HG03108 (cell line): ENCODE measurements at regions not wholly inside any gene's neighbourhood (a gene's known extent, or its start where the extent isn't known, plus 50 kb on each side); places are given as distances from the start of the nearest gene placed in this dataset.
"Not testable (repeated sequence)": the region's sequence is repeated elsewhere in the genome, so short reads cannot be mapped to it uniquely, and the experiment has no call there.

ENCODE experiments used
- ATAC-seq: cut with Tn5 transposase; IDR thresholded peaks from one replicate; pipeline ENCODE4 v1.9.1; 2021; ENCODE audit warnings: moderate library complexity; ENCODE audit not compliant: unreplicated experiment

DNA sequence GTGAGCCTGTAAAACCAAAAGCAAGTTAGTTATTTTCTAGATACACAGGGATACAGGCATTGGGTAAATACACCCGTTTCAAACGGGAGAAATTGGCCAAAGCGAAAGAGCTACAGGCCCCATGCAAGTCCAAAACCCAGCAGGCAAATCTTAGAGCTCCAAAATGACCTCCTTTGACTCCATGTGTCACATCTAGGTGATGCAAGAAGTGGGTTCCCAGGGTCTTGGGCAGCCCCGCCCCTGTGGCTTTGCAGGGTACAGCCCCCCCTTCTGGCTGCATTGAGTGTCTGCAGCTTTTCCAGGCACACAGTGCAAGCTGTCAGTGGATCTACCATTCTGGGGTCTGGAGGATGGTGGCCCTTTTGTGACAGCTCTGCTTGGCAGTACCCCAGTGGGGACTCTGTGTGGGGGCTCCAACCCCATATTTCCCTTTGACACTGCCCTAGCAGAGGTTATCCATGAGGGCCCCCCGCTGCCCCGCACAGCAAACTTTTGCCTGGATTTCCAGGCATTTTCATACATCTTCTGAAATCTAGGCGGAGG, 1367.6 kb downstream of the CDH12 start:
- ATAC-seq = not testable (repeated sequence)

DNA sequence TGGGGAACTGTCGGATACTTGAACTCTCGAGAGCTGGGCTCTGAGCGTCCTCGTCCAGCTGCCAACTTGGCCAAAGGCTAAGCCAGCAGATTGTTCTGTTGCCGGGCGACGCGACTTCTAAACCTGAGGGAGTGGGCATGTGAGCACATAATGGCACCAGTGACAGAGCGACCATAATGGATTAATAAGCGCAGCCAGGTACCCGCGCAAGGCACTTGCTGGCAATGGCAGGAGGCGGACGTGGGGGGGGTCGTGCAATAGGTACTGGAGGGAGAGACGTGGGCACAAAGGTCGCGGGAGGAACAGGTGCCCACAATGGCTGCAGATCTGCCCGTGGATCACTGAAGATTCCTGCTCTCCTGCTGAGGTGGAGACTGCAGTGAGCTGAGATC, 1368.7 kb downstream of the CDH12 start:
- ATAC-seq = not testable (repeated sequence)

DNA sequence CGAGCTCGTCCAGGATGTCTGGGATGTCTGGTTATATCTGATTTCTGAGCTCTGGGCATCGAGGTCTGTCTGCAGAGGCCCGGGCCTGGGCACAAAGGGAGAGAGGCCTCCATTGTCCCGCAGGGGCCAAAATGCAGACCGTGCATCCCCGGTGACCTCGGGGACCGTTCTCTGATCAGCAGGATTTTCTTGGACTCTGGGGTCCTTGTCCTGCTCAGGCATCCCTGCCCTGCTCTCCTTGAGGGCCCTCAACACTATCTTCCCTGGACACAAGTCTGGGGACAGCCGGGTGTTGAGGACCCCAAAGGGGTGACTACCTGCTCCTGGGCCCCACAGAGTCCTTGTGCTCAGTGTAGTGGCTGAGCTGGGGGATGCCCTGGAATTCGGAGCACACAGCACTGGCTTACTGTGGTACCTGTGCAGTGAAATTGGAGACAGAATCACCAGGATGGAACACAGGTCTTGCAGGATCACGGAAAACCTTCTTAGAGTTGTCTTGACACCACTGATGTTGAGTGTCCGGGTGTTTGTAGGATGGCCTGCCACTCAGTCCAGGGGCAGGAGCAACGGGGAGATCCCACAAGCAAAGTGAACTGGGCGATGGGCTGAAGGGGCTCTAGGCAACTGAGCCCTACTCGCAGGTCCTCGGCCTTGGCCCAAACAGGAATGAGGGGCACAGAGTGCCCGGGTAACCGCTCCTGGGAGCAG, 1369.2 kb downstream of the CDH12 start:
- not testable (repeated sequence) for ATAC-seq

DNA sequence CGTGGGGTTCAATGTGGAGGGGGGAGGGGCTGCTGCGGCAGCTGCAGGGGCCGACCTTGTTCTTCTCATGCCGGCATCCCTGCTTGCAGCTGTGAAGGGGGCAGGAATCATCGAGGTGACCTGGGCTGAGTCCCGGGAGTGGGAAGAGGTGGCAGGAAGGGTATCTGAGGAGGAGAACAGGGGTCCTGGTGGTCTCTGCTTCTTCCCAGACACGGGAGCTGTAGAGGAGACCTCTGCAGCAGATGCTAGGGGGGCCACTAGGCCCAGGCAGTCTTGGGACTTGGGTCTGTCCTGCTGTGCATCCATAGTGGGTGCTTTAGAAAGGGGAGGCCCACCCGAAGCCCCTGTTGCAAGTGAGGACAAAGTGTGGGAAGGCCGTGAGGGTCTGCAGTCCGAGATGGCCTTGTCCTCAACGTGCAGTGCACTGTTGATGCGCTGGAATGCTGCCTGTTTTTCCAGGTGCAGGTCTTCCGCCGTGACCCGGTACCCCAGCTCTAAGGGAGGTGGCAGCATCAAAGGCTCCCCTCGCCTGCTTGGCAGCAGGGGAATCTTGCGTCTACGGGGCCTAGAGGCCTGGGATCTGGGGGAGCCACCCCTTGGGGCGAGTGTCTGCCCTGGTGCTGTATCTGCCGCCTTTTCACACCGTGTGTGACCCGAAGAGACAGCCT, 1370.0 kb downstream of the CDH12 start:
- not testable (repeated sequence) for ATAC-seq

DNA sequence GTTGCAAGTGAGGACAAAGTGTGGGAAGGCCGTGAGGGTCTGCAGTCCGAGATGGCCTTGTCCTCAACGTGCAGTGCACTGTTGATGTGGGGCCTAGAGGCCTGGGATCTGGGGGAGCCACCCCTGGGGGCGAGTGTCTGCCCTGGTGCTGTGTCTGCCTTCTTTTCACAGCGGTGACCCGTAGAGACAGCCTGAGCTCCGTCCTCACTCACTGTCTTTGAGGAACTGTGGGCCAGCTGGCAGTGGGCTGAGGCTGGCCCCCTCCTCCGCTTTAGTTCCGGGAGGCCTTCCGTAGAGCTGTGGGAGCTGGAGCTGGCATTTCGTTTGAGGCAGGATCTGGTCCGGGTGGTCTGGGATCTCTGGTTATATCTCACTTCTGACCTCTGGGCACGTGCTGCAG, 1370.6 kb downstream of the CDH12 start:
- ATAC-seq = not testable (repeated sequence)

DNA sequence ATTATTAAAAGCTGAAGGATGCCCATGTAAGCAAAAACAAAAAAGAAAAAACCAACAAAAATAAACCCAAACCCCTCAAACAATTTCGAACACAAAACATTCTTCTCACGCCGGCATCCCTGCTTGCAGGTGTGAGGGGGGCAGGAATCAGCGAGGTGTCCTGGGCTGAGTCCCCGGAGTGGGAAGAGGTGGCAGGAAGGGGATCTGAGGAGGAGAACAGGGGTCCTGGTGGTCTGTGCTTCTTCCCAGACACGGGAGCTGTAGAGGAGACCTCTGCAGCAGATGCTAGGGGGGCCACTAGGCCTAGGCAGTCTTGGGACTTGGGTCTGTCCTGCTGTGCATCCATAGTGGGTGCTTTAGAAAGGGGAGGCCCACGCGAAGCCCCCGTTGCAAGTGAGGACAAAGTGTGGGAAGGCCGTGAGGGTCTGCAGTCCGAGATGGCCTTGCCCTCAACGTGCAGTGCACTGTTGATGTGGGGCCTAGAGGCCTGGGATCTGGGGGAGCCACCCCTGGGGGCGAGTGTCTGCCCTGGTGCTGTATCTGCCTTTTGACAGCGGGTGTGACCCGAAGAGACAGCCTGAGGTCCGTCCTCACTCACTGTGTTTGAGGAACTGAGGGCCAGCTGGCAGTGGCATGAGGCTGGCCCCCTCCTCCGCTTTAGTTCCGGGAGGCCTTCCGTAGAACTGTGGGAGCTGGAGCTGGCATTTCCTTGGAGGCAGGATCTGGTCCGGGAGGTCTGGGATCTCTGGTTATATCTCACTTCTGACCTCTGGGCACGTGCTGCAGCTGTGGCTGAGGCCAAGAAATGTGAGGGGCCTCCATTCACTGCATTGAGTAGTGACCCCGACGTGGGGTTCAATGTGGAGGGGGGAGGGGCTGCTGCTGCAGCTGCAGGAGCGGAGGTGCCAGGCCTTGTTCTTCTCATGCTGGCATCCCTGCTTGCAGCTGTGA, 1371.5 kb downstream of the CDH12 start:
- ATAC-seq = not testable (repeated sequence)

DNA sequence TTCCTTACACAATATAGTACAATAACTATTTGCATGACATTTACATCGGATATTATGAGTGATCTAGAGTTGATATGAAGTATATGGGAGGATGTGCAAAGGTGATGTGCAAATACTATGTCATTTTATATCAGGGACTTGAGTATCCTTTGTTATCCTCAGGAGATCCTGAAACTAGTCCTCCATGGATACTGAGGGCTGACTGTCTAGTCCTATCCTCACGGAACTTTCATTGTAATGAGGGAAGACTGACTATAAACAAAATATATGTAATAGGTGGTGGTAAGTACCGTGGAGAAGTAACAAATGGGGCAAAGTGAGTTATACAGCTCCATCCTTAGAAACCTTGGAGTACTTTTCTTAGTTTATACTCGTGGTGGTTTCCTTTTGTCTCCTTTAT, 1373.1 kb downstream of the CDH12 start:
- not testable (repeated sequence) for ATAC-seq

DNA sequence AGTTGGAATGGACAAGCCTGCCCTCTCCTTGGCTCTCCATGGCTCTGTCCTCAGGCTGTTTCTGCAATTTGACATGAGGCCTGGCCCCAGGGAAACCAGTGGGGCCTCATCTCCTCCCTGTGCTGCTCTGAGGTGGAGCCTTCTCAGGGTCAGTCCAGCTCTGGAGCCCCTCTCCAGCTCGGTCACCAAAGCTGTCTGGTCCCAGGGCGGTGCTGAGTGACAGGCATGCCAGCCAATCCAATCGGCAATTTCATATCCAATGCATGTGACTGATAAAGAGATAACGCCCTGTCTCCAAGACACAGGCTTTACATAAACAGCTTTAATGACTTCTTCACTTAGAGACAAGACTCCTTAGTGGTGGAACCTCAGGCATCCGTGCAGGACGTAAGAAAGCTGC, 1379.2 kb downstream of the CDH12 start:
- ATAC-seq = not testable (repeated sequence)

DNA sequence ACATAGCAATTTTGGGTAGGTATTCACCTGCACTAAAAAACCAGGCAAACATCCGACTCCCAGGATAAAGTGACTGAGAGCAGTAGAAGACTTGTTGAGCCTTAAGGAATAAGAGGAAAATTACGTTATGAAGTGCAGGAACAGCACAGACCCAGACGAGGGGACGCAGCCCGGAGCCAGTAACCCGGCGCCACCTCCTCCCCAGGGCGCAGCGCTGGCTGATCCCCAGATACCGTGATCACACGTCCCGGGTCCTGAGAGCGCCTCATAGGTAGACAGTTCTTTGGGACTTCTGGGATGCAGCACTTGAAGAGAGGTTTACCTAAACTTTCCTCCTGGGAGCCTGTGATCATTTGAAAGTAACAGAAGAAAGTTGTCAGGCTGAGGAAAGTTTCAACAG, 1379.7 kb downstream of the CDH12 start:
- not testable (repeated sequence) for ATAC-seq

DNA sequence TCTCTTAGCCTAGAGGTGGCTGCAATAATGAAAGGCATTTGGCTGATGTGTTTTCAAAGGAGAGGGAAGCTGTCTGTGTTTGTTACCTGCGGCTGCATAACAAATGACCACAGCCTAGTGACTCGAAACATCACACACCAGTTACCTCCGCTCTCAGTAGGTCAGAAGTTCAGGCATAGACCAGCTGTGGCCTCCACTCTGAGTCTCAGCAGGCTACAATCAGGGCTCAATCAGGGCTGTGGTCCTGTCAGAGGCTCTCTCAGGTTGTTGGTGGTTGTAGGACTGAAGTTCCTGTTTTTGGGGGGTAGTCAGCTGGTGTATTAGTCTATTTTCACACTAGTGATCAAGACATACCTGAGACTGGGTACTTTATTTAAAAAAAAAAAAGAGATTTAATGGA, 1381.5 kb downstream of the CDH12 start:
- not testable (repeated sequence) for ATAC-seq

DNA sequence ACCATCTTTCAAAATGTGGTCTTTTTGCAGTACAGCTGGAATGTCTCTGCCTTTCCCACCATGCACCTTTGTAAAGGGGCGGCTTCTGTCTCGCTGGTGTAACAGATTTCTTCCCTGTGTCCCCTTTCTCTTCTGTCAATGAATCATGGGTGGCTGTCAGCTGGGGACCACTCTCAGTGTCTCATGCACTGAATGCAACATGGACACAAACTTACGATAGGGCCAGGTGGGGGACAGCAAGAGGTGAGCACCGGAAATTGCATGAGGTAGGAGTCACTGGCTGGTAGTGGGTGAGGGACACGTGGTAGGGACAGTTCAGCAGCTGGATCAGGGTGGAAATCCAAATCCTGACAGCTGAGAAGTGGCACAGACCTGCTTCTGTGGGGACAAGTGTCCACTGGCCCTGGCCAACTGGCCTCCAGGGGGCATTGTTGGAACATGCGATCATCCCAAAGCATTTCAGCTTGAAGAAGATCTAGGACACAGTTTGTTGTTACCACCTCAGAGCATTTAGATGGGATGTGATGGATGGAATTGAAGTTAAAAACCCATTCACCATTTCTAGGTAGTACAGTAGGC, 1383.5 kb downstream of the CDH12 start:
- ATAC-seq = not testable (repeated sequence)

DNA sequence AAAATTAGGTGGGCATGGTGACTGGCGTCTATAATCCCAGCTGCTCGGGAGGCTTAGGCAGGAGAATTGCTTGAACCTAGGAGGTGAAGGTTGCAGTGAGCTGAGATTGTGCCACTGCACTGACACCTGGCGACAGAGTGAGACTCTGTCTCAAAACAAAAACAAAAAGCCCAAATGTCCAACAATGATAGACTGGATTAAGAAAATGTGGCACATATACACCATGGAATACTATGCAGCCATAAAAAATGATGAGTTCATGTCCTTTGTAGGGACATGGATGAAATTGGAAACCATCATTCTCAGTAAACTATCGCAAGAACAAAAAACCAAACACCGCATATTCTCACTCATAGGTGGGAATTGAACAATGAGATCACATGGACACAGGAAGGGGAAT, 1385.6 kb downstream of the CDH12 start:
- not testable (repeated sequence) for ATAC-seq

DNA sequence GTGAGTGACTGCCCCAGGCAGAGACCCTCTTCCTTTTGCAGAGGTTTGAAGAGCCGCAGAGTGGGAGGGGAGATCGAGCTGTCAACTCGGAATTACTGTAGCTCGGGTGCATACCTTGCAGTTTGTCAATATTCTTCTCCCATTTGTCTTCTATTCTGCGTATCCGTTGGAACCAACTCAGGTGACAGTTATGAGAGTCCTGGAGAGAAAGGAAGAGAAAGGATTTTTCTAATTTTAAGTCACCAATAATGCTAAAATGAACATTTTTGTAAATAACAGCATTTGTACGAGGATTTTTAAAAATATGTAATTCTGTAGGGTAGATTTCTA, 1393.4 kb downstream of the CDH12 start:
- ATAC-seq = not testable (repeated sequence)

DNA sequence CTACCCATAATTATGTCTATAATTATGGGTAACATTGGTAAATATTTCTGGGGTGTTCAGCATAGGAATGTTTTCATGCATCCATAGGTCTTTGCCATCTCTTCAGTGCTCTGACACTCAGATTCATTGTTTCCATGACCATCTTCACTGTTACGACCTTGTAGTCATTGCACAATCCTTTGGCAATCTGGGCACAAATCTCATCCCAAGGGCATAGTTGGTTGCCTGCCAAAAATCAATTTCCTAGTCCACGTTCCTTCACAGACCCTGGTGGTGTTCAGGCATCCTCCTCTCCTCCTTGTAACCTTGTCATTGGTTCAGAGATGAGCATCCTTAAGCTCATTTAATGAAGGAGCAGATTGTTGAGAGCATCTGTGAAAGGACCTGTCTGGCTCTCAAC, 1400.7 kb downstream of the CDH12 start:
- no peak for ATAC-seq

DNA sequence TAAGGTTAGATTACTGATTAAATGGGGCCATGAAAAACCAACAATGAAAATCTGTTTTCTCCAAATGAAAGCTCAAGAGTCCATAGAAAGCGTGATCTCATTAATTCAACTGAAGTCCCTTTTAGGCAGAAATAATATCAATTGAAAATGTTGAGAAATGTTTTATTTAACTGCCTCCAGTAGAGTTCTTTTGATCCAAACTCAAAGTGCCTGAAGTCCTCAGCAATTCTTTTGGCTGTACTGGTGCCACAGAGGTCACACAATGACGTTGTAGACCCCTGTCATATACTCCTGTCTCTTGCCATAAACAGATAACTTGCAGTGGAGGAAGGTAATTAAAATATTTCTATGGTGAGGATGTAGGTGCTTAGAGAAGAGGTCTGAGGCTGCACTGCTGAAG, 1420.5 kb downstream of the CDH12 start:
- ATAC-seq = no peak

DNA sequence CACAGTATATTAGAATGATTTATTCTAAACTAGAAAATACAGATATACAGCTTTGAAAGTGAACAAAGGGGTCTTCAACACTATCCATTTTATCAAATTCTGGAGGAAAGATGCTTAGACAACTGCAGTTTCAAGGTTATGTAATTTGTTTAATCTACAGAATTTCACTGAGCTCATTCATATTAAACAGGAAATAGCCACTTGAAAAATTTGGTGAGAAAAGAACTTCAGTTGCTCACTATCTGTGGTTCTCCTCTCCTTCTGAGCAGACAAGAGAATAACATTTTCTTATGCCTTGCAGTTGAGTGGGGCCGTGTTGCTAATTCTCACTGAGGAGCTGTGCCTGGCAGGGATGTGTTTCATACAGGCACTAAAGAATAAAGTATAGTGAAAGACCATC, 1428.2 kb downstream of the CDH12 start:
- no peak for ATAC-seq

DNA sequence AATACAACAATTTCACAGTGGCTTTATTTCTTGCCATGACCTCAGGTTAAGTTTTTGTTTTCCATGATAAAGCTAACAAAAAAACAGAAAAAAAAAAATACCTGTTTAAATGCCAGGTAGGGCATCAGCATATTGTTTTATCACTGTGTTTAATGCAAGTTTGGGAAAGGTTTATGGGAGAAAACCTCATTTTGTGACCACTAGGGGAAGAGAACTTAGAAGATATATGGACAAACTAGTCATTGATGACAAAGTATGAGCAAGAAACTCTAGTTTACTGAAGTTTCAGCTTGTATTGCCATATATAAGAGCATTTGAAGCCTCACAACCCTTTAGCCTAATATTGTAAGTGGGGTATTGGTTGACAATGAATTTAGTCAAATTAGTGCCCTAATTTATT, 1431.4 kb upstream of the CDH18 start:
- ATAC-seq = no peak

DNA sequence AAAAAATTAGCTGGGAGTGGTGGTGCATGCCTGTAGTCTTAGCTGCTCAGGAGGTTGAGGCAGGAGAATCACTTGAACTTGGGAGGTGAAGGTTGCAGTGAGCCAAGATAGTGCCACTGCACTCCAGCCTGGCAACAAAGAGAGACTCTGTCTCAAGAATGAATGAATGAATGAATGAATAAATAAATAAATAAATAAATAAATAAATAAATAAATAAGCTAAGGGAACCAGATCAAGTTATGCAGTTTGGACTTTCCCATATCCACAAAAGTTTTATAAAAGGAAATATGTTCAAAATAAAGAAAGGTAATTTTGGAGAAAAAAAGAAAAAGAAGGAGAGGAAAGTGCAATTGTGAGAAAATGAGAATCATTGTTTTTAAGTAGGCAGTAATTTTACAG, 1414.1 kb upstream of the CDH18 start:
- ATAC-seq = not testable (repeated sequence)

DNA sequence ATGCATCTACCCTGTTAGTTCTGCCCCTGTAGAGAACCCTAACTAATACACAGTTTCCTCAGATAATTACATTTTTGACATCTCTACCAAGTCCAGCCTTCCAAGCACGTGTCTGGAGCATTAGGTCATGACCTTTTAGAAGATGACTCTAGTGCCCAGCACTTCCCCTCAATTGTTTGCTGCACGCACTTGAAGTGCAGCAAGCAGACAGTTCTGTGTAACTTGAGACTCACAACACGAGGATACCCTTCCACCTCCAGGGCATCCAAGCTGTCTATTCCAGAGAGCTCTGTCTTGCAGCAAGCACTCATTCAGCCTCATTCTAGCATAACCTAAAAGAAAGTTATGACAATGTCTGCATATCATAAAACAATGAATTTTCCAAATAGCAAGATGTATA, 1410.5 kb upstream of the CDH18 start:
- ATAC-seq = no peak

DNA sequence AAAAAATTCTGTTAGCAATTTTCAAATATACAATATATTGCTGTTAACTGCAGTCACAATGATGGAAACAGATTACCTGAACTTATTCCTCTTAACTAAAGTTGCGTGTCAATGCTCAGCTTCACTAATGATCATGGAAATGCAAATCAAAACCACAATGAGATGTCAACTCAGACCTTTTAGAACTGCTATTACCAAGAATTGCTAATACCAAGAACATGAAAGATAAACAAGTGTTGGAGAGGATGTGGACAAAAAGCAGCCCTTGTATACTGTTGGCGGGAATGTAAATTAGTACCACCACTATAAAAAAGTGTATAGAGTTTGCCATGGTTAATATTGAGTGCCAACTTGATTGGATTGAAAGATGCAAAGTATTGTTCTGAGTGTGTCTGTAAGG, 1409.7 kb upstream of the CDH18 start:
- ATAC-seq = no peak

DNA sequence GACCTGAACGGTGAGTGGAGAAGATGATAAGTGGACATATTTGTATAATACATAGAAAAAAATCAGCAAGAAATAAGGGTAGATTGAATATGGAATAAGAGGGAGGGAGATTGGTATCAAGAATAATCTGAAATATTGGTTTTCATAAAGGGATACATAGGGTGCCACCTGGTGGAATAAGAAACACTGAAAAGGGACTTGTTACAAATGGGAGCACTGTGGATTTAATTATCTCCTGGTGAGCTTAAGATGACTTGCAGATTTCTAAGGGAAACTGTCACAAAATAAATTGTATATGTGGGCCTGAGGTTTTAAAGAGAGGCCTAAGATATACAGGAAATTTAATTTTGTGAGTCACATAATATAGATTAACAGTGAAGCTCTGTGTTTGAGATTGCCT, 1403.5 kb upstream of the CDH18 start:
- no peak for ATAC-seq
